HG03571 (cell line): ENCODE measurements at regions not wholly inside any gene's neighbourhood (a gene's known extent, or its start where the extent isn't known, plus 50 kb on each side); places are given as distances from the start of the nearest gene placed in this dataset.
"Not testable (repeated sequence)": the region's sequence is repeated elsewhere in the genome, so short reads cannot be mapped to it uniquely, and the experiment has no call there.

Experiments used
- ATAC-seq: cut with Tn5 transposase; IDR thresholded peaks from one replicate; pipeline ENCODE4 v1.9.1; 2021; ENCODE audit not compliant: unreplicated experiment

GRCh38 chr1:206358771-206359170 is 111.5 kb upstream of the IKBKE start:
- ATAC-seq = not testable (repeated sequence)

DNA sequence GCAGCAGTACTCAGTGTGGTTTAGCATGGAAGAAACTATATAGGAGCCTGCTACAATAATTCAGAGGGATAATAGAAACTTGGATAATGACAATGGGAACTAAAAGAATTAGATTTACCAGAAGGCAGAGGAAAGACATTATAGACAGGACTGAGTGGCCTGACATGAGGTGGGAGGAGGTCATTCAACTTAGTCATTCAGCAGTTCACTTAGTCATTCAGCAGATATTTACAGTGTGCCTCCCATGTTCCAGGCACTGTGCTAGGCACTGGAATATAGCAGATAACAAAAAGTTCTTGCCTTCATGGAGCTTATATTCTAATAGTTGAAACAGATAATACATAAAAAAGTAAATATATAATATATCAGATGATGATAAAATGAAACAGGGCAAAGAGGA is 110.9 kb upstream of the IKBKE start:
- ATAC-seq = not testable (repeated sequence)

DNA sequence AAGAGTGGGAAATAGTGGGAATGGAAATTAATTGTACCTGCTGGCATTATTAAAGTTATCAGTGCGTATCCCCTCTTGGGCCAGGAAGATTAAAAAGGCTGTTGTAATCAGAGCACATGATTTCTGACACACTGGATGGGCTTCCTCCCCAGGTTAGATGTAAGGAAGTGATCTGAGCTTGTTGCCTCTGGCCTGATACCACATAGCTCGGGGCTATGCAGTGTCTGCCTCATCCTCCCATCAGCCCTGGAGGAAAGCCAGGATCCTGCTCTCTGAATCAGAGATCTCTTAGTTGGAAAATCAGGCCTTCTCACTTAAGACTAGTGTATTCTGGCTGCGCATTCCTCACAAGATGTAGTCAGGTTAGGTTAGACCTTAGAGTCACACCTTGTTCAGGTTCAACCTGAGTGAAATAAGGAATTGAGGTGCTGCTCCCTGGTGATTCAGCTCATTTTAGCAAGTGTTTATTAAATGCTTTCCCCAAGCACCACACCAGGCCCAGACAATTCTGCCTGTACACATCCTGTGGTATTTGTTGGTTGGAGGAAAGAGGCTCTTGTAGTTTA is 108.2 kb upstream of the IKBKE start:
- ATAC-seq = not testable (repeated sequence)

DNA sequence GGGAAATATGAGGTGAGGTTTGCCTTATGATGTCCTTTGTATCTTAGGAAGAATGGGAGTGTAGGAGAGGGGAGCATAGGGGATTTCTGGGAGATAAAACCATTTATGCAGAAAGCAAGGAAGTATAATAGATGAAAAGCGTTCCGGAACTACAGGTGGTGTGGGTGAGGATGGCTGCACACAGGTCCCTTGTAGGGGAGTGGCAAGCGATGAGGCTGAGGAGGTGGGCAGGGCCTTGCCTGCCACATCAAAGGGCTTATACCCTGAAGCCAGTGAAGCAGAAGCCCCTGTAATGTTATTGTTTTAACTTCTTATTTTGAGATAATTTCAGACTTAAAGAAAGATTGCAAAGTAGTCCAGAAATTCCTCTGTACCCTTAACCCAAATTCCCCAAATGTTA is 107.3 kb upstream of the IKBKE start:
- ATAC-seq = not testable (repeated sequence)

- ATAC-seq = not testable (repeated sequence)
These were observed 105.0 kb upstream of the IKBKE start for GRCh38 chr1:206365271-206365670.

DNA sequence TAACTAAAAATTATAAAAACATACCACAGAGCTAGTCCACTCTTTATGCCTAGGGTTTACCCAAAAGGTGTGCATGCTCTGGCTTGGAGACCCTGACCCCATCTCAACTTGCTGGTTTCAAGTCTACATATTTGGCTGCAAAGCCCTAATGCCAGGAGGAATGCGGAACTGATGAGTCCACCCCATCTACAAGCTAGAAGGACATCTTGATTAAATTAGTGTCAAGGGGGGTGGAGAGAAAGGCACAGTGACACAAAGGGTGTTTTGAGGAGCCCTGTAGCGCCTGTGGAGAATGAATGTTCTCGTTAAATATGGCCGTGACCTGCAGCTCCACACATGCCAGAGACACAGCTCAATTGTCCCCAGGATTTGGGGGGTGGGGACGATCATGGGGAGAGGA is 104.1 kb upstream of the IKBKE start:
- not testable (repeated sequence) for ATAC-seq

DNA sequence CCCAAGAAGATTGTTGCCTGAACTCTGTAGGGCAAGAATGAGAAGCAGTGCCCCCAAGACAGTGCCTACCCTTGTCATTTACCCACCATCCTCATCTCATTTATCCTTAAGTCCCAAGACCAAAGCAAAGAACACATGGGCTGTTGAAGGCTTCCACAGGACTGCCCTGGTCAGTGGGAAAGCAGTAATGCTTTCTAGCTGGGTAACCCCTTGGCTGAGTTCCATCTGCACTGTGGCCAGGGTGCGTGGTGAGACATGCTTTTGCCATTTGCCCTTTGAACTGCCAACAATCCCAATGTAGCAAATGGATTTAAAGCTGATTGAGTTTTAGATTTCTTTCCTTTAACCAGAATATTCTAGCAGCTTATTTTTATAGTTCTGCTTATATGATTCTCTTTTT is 103.5 kb upstream of the IKBKE start:
- ATAC-seq = not testable (repeated sequence)

DNA sequence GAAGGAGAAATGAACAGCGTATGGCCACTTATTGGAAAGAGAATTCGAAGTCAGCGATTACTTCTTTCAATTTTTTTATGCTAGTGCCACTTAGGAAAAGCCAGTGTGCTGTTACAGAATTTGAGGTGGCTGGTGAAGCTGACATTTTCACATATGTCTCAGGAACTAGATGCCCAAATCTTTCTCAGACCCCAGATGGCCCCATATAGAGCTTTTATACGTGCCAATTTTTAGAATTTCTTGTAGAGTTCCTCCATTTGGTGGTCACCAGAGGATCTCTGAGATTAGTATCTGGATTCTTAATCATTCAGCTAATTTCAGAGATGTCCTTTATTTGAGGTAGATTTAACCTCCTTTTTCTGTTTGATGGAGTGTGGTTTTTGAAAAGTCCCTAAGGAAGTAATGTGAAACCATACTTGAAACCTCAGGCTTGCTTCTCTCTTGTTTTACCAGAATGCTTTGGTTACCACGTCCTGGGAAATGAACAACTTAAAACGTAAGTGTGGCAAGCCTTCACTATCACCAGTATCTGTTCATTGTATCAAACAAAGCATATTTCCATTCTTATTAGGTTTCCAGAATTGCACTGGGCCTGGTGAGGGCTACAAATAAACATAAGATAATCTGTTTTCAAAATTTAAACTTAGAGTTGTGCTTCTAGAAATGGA is 102.2 kb upstream of the IKBKE start:
- not testable (repeated sequence) for ATAC-seq

- not testable (repeated sequence) for ATAC-seq
These were observed 95.6 kb upstream of the IKBKE start for GRCh38 chr1:206374725-206375124.

- ATAC-seq = not testable (repeated sequence)
These were observed 94.7 kb upstream of the IKBKE start for GRCh38 chr1:206375552-206375951.

GRCh38 chr1:206378506-206378905 is 91.8 kb upstream of the IKBKE start:
- ATAC-seq = not testable (repeated sequence)

DNA sequence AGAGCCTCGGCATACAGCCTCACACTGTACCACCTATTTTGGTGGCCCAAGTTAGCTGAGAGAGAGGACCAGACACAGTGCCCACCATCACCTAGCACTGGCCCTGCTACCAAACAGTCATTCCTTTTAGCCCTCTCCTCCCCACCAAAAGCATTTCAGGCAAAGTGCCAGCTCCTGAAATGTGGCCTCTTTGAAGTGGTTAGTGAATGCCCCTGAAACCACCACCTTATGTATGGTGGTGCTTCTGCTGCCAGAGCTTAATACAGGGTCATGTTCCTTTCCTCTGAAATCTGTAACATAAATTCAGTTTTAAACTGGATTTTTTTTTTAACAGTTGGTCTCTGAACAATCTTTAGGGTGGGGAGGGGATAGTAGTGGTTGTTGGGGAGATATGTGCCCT is 91.0 kb upstream of the IKBKE start:
- not testable (repeated sequence) for ATAC-seq

GRCh38 chr1:206380163-206380790 is 90.0 kb upstream of the IKBKE start:
- ATAC-seq = not testable (repeated sequence)

- ATAC-seq = not testable (repeated sequence)
These were observed 89.3 kb upstream of the IKBKE start for GRCh38 chr1:206380791-206381610.

- not testable (repeated sequence) for ATAC-seq
These were observed 86.1 kb upstream of the IKBKE start for GRCh38 chr1:206384029-206384807.

DNA sequence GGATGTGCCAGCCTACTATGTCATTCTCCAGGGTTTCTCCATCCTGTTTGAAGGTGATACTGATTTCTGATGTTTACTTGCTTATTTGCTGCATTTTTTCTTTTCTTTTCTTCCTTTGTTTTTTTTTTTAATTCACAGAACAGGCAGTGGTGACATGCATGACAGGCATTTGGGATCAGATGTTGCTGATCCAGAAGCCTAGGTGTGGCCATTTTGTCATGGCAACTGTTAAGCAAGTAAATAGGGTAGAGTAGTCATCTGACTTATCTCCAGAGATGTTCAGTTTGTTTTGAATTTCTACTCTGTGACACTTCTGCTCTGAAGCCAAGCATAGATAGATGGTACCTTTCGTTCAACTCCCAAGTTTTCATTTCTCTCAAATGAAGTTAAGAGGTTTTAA is 85.4 kb upstream of the IKBKE start:
- ATAC-seq = not testable (repeated sequence)

- ATAC-seq = not testable (repeated sequence)
These were observed 82.6 kb upstream of the IKBKE start for GRCh38 chr1:206387631-206388030.

DNA sequence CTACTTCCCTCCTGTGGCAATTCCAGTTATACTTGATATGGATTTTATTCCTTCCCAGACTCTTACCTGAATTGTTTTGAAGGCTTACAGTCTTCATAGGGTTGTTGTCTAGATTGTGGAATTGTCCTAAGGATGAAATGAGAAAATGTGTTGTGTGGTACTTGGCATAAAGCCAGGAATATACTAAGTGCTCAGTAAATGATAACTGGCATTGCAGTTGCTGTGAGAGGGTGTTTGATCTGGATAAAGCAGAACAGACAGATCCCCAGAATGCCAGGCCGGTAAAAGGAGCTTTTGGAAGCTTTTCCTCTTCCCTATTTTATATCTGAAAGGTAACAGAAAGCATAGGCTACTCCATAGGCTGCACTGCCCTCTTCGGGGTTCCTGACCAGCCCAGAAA is 78.4 kb upstream of the IKBKE start:
- ATAC-seq = not testable (repeated sequence)

GRCh38 chr1:206397501-206397900 is 72.8 kb upstream of the IKBKE start:
- ATAC-seq = not testable (repeated sequence)

DNA sequence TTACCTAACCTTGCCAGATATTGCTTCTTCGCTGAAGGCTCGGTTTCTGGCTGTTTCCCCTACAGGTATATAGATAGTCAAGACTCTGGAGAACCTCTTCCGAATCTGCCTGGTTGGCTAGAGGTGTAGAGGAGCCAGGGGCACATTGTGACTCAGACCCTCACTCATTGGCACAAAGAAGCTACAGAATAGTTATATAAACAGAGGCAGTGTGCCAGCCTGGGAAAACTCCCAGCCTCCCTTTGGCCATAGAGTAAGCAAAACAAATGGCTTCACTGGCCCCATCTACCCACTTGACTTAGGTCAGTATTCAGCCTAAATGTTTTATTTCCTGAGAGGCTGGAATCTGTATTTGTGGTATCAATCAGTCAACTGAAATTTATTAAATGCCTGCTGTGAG is 72.0 kb upstream of the IKBKE start:
- not testable (repeated sequence) for ATAC-seq
